ENCODE measurements at regions not wholly inside any gene's neighbourhood (a gene's known extent, or its start where the extent isn't known, plus 50 kb on each side); places are given as distances from the start of the nearest gene placed in this dataset.

DNA sequence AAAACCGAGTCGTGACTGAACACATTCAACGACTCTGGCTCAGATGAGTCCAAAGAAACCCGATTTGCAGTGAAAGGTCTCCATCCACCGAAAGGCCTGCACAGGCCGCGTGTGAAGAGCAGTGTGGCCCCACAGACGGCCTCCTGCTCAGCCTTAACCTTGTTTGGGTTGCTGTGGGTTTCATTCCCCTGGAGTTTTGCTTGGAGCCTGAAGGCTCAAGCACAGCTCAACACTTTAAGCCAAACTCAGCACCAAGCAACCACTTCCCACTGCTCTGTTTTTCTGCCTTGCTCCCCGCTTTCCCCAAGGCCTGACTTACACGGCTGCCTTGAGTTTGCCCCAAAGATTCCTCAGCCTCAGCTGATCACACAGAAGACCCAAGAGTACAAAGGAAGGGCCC lies 398.2 kb upstream of the NFE2L3 start:
- peaks cover 2% of the 10 kb centered on the region for H3K36me3 Mint-ChIP-seq (ENCODE audit: low read depth)

DNA sequence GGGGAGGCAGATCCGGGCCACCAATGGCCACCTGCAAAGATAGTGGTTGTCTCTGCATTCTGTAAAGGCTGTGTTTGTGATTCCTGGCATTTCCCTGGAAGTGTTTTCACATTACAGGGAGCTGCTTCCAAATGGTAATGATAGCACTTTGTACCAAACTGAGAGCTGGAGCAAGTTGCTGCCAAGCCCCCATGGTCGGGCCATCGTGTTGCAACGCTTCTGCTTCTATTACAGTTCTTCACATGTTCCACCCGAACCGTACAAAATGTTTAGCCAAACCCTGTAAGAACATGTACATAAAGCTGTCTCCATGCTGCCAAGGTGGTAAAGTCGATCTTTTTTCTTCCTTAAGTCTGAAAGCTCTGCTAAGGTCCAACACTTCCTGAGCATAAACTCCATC lies 397.7 kb upstream of the NFE2L3 start:
- Mint-ChIP-seq H3K4me1 (ENCODE audit: low read depth) (peaks cover 75% of the 10 kb centered on the region), H3K9me3 (ENCODE audit: low read depth) (peaks cover 2% of the 10 kb centered on the region), H3K27me3 (ENCODE audit: low read depth) (no peaks in the 10 kb centered on the region), H3K36me3 (ENCODE audit: low read depth) (peaks cover 2% of the 10 kb centered on the region), H3K27ac (ENCODE audit: unreplicated experiment) (peak overlapping the region; percentile 95), H3K4me3 (ENCODE audit: unreplicated experiment) (no peak overlapping the region)
- TF ChIP-seq, protein P1, sequence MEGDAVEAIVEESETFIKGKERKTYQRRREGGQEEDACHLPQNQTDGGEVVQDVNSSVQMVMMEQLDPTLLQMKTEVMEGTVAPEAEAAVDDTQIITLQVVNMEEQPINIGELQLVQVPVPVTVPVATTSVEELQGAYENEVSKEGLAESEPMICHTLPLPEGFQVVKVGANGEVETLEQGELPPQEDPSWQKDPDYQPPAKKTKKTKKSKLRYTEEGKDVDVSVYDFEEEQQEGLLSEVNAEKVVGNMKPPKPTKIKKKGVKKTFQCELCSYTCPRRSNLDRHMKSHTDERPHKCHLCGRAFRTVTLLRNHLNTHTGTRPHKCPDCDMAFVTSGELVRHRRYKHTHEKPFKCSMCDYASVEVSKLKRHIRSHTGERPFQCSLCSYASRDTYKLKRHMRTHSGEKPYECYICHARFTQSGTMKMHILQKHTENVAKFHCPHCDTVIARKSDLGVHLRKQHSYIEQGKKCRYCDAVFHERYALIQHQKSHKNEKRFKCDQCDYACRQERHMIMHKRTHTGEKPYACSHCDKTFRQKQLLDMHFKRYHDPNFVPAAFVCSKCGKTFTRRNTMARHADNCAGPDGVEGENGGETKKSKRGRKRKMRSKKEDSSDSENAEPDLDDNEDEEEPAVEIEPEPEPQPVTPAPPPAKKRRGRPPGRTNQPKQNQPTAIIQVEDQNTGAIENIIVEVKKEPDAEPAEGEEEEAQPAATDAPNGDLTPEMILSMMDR (IDR thresholded peaks at IDR 0.05), result no peak
- no peak for DNase-seq (ENCODE audit: low spot score)

More for the DNA sequence above, 398.2 kb upstream of the NFE2L3 start:
- Mint-ChIP-seq H3K4me3 (ENCODE audit: unreplicated experiment) (no peak overlapping the region), H3K27ac (ENCODE audit: unreplicated experiment) (peak overlapping the region; percentile 95), H3K4me1 (ENCODE audit: low read depth) (peaks cover 71% of the 10 kb centered on the region), H3K27me3 (ENCODE audit: low read depth) (no peaks in the 10 kb centered on the region), H3K9me3 (ENCODE audit: low read depth) (peaks cover 2% of the 10 kb centered on the region)
- DNase-seq (ENCODE audit: low spot score), result no peak
- TF ChIP-seq, protein P1 (IDR thresholded peaks at IDR 0.05), result no peak

DNA sequence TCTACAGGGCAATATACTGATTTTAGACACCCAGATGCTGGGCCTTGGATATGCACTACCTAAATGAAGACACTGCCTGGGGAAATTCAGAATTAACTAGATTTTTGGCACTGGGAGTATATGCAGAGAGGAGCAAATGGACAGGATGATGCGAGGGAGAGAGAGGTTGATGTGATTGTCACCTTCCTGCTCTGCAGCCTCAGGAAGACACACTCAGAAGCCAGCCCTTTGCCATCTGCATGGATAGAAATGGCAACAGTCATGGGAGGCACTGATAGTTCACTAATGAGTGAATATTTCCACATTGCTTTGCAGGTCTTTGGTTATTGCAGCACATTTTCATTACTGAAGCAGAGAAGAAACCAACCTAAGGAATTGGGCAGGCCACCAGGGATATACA lies 397.2 kb upstream of the NFE2L3 start:
- no peaks in the 10 kb centered on the region for H3K27me3 Mint-ChIP-seq (ENCODE audit: low read depth)
- TF ChIP-seq, protein P1 (IDR thresholded peaks at IDR 0.05), result no peak
- peaks cover 80% of the 10 kb centered on the region for H3K4me1 Mint-ChIP-seq (ENCODE audit: low read depth)
- H3K36me3 Mint-ChIP-seq (ENCODE audit: low read depth), result peaks cover 2% of the 10 kb centered on the region
- H3K4me3 Mint-ChIP-seq (ENCODE audit: unreplicated experiment), result no peak overlapping the region
- peak overlapping the region; percentile 95 for H3K27ac Mint-ChIP-seq (ENCODE audit: unreplicated experiment)
- H3K9me3 Mint-ChIP-seq (ENCODE audit: low read depth), result peaks cover 2% of the 10 kb centered on the region
- DNase-seq (ENCODE audit: low spot score), result no peak

DNA sequence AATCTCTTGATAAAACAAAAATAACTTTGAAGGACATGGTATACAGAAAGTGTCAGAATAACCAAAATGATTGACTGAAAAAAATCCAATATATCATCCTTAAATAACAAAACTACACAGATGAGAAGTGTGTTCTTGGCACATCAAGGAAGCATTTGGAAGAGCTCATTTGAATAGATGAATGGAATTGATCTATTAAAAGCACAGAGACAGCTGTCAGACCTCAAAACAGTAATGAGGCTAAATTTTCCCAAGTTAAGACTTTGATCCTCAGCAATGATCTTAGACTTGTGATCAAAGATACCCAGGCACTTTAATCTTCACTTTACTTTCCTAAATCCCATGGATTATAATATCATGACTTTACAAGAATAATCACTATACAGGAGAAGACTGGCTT lies 395.4 kb upstream of the NFE2L3 start:
- H3K9me3 Mint-ChIP-seq (ENCODE audit: low read depth), result peaks cover 2% of the 10 kb centered on the region
- no peaks in the 10 kb centered on the region for H3K27me3 Mint-ChIP-seq (ENCODE audit: low read depth)
- TF ChIP-seq, protein P1 (IDR thresholded peaks at IDR 0.05), result no peak
- H3K27ac Mint-ChIP-seq (ENCODE audit: unreplicated experiment), result no peak overlapping the region
- no peak for DNase-seq (ENCODE audit: low spot score)
- peaks cover 71% of the 10 kb centered on the region for H3K4me1 Mint-ChIP-seq (ENCODE audit: low read depth)
- H3K4me3 Mint-ChIP-seq (ENCODE audit: unreplicated experiment), result no peak overlapping the region
- H3K36me3 Mint-ChIP-seq (ENCODE audit: low read depth), result peaks cover 2% of the 10 kb centered on the region

DNA sequence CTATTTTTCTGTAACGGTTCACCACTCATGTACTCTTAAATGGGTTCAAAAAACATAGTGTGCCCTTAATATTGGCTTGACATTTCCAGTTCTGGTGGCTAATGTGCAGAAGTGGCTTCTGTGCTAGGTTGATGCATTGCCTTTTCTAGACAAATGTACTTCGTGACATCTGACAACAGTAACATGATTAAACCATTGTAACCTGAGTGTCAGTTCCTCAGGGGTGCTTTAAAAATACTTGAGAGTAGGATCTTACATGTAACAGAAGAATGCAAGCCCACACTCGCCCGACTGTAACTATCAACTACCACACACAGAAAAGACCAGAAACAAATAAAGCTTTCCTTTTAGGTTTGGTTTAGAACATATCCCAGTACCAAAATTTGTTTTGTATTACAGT lies 393.4 kb upstream of the NFE2L3 start:
- H3K27ac Mint-ChIP-seq (ENCODE audit: unreplicated experiment), result peak overlapping the region; percentile 53
- H3K36me3 Mint-ChIP-seq (ENCODE audit: low read depth), result peaks cover 2% of the 10 kb centered on the region
- no peaks in the 10 kb centered on the region for H3K27me3 Mint-ChIP-seq (ENCODE audit: low read depth)
- H3K9me3 Mint-ChIP-seq (ENCODE audit: low read depth), result peaks cover 2% of the 10 kb centered on the region
- DNase-seq (ENCODE audit: low spot score), result no peak
- TF ChIP-seq, protein P1 (IDR thresholded peaks at IDR 0.05), result no peak
- no peak overlapping the region for H3K4me3 Mint-ChIP-seq (ENCODE audit: unreplicated experiment)
- H3K4me1 Mint-ChIP-seq (ENCODE audit: low read depth), result peaks cover 51% of the 10 kb centered on the region

All from chondrocyte (in vitro differentiated cells).